ENCODE measurements at regions not wholly inside any gene's neighbourhood (a gene's known extent, or its start where the extent isn't known, plus 50 kb on each side); places are given as distances from the start of the nearest gene placed in this dataset.

DNA sequence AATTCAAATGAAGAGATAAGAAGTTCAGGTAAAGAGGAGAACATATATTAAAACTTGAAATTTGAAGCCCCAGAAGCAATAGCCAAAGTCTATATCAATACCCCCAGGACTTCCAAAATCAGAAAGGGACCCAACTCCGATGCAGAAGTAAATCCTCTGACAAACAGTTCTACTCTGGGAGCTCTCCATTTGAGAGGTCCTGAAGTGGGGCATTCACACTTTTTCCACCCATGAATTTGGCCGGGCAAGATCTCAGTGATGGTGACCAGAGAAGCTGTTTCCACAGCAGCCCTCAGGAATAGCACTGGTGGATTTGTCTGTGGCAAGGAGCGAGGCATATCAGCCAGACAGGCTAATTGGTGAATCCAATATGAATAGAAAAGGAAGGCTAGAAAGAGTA, 313.6 kb upstream of the MC4R start:
- no peak overlapping the region for H4K5ac ChIP-seq (ENCODE audit: low read depth, low read length)
- H3K18ac ChIP-seq (ENCODE audit: low read depth, low read length) = no peak overlapping the region
- TF ChIP-seq MAZ (IDR thresholded peaks at IDR 0.05; ENCODE audit: borderline replicate concordance, low read depth, low read length) (no peak), CTCF (conservative IDR thresholded peaks at IDR 0.05; ENCODE audit: low read depth, low read length) (no peak)
- H3K23ac ChIP-seq (ENCODE audit: low read depth, low read length) = no peak overlapping the region
- WGBS, 2 experiments (ENCODE audit: extremely low coverage in 2 of 2, insufficient read length in 1 of 2) = no CpG with 5 or more reads among the region's 3 CpGs
- H2AFZ ChIP-seq (replicated peaks; ENCODE audit: low read length, poor library complexity) = no peak overlapping the region
- no peaks in the 10 kb centered on the region for H3K9me3 ChIP-seq (ENCODE audit: control insufficient read depth, insufficient read depth, low read length)
- no peak overlapping the region for H4K91ac ChIP-seq (ENCODE audit: insufficient read depth, low read depth, low read length)
- no peak overlapping the region for H2AK9ac ChIP-seq (replicated peaks; ENCODE audit: low read depth, low read length, poor library complexity)
- H3K9me1 ChIP-seq (ENCODE audit: insufficient read depth, low read length) = no peaks in the 10 kb centered on the region
- H3K4me2 ChIP-seq (ENCODE audit: low read depth, low read length) = no peak overlapping the region
- no peak overlapping the region for H3K4ac ChIP-seq (ENCODE audit: low read depth, low read length)
- intact Hi-C loops (cut with micrococcal nuclease) (no loop called here), in situ Hi-C loops (cut with MboI; ENCODE audit: low sequenced_read_pairs) (loop anchor here (25.0 kb wide), 1 partner anchor 801 kb away; no protein-coding TSS in a partner anchor), dilution Hi-C loops (cut with HindIII; ENCODE audit: low sequenced_read_pairs, unreplicated experiment) (no loop called here)
- no peaks in the 10 kb centered on the region for H3K27me3 ChIP-seq (ENCODE audit: control insufficient read depth, insufficient read depth, low read length)
- no peaks in the 10 kb centered on the region for H3K79me1 ChIP-seq (ENCODE audit: low read depth in 1 of 2, low read length in 2 of 2)
- no peak overlapping the region for H2BK120ac ChIP-seq (ENCODE audit: low read depth, low read length)
- no peaks in the 10 kb centered on the region for H3K4me1 ChIP-seq (ENCODE audit: control insufficient read depth, insufficient read depth, low read length)
- no peak overlapping the region for H2AK5ac ChIP-seq (ENCODE audit: low read depth, low read length)
- no peak overlapping the region for H2BK20ac ChIP-seq (ENCODE audit: low read depth, low read length)
- DNase-seq (no peak), ATAC-seq (ENCODE audit: low read depth) (no peak)
- POLR2A ChIA-PET (ENCODE audit: unreplicated experiment) = no interaction called here
- H3K4me3 ChIP-seq (ENCODE audit: insufficient read depth, low read depth, low read length) = no peak overlapping the region
- no peaks in the 10 kb centered on the region for H4K20me1 ChIP-seq (ENCODE audit: insufficient read depth, low read length)
- H4K8ac ChIP-seq (ENCODE audit: low read depth in 2 of 2, low read length in 2 of 2) = no peak overlapping the region
- no peak overlapping the region for H2BK5ac ChIP-seq (ENCODE audit: low read depth, low read length, poor library complexity, severe bottlenecking)
- no peak overlapping the region for H3K14ac ChIP-seq (replicated peaks; ENCODE audit: low read depth, low read length)
- H3K36me3 ChIP-seq (ENCODE audit: control insufficient read depth, insufficient read depth, low read length) = no peaks in the 10 kb centered on the region
- H3K56ac ChIP-seq (ENCODE audit: extremely low read depth, insufficient read depth, low read length) = no peak overlapping the region
- H3K9ac ChIP-seq (ENCODE audit: low read depth, low read length) = no peak overlapping the region
- H3K27ac ChIP-seq (ENCODE audit: insufficient read depth, low read length) = no peak overlapping the region
- no peak overlapping the region for H2BK15ac ChIP-seq (ENCODE audit: low read depth, low read length)
- CTCF ChIA-PET = no interaction called here
- BruUV-seq (replicated peaks) = no TSS peak

Measured in IMR-90 (cell line).